HG03108 (cell line): ENCODE measurements at regions not wholly inside any gene's neighbourhood (a gene's known extent, or its start where the extent isn't known, plus 50 kb on each side); places are given as distances from the start of the nearest gene placed in this dataset.

Experiments
- ATAC-seq: cut with Tn5 transposase; IDR thresholded peaks from one replicate; pipeline ENCODE4 v1.9.1; 2021; ENCODE audit warnings: moderate library complexity; ENCODE audit not compliant: unreplicated experiment

GRCh38 chr11:128266893-128267292 lies 320.5 kb downstream of the ETS1 start:
- no peak for ATAC-seq

DNA sequence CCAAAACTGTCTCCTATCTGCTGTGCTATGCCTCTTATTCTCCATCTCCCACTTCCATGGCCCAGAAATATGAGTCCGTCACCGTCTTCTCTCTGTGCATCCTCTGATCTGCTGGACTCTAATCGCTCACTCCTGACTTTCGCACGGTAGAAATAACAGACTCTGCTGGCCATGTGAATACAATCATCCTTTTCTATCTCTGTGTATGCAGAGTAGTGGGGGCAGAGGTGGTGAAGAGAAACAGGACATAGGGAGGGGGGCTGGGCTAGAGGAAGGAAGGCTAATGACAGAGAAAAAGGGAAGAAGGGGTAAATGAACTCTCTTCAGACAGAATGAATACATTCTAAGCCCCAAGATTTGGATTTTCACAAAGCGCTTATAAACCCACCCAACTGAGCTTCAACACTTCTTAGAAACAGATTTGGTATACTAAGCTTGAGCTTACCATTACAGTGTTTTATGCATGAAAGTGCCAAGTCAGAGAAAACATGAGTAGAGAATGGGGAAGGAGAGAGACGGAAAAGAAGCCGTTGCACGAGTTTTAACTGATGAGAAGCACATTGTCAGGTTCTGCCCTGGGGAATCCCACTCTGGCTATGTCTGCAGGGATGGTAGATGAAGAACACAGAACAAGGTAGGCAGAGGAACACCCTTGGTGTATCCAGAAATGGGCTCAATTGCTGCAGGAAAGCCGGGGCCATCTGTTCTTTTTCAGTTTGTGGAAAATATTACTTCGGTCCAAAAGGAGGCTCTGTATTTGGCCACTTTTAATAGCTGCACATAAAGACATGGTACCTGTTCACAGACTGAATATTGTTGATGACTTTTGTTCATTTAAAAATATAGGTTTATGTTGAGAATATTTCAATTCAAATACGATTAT lies 324.7 kb downstream of the ETS1 start:
- ATAC-seq = no peak

DNA sequence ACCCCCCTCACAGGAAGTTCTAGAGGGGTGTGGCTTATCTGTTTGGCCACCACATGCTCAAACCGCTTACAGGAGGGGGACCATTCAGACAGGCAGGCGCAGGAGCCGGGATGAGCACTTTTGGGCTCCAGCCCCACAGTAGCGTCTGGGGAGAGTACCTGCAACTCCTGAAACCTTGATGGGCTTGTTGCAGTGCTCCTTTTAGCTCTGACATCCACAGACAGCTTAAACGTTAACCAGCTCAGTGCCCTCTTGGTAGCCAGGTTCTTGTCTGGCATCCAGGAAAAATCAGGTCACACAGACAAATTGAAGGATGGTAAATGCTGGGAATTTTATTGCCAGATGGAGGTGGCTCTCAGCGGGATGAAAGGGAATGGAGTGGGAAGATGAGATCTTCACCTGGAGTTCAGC lies 326.3 kb downstream of the ETS1 start:
- ATAC-seq = no peak

GRCh38 chr11:128260398-128260797 lies 327.0 kb downstream of the ETS1 start:
- ATAC-seq = no peak

- ATAC-seq = no peak
Measured at GRCh38 chr11:128259816-128260215, 327.5 kb downstream of the ETS1 start.

- no peak for ATAC-seq
Measured at GRCh38 chr11:128254941-128255340, 332.4 kb downstream of the ETS1 start.

DNA sequence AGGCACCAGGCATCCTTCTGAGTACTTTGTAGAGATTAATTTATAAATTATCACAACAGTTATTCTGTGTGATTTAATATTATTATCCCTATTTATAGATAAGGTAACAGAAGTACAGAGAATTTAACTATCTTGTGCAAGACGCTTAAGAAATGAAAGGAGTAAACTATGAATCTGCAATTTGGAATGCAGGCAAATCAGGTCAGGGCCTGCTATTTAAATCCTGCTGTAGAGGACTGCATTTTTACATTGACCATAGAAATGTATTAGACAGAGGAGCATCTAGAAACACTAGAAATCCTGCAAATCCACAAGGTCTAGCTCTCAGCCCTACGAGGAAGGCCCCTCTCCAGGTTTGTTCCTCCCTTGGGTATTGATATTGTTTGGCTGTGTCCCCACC lies 336.2 kb downstream of the ETS1 start:
- ATAC-seq = no peak

- ATAC-seq = no peak
Measured at GRCh38 chr11:128250482-128250881, 336.9 kb downstream of the ETS1 start.

DNA sequence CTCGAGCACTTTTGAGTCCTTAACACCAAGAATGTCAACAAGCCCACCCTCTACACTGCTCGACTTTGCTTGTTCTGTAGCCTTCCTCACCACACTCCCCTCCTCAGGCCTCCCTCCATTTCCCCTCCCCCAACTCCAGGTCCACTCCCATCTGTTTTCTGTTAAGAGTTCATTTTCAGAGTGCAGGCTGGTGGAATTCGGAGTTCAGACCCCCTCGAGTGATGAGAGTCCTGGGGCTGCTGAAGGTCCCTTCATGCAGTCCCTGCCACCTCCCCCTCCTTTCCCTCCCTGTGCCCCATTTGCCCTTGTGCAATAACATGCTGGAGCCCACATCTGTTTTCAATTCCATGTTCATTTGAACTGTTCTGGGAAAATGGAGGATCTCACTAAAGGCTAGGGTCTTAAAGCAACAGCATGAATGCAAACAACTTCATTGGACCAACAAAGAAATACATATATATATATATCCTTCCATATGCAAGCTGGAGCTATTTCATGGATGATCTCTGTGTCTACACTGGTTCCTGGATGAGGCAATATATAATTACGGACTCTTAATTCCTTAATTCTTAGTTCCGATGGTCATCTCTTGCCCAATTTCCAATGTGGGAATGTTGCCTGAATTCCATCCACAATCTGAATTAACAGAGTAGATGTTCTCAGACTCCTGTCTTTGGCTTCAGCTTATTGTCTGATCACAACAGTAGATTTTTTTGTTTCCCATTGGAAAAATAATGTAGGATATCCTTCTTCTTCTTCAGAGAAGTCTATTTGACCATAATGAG lies 340.4 kb downstream of the ETS1 start:
- ATAC-seq = no peak

DNA sequence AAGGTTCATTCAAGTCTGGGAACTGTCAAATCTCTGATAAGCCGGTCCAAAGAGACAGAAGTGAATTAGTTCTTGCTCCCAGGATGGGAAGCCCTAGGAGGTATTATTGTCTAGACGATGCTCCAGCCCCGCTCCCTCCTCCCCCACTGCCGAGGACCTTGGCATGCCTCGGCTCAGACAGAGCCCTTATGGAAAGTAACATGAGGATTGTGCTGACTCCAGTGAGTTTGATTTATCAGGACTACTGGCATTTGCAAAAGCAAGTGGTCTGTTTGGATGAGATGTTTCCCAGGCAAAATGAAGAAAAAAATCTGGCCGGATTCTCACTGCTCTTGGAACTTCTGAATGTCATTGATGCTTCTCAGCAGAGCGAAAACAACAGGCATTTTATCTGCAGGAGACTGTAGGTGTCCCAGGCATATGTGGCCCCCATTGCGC lies 341.0 kb downstream of the ETS1 start:
- no peak for ATAC-seq

GRCh38 chr11:128244871-128245270 lies 342.5 kb downstream of the ETS1 start:
- no peak for ATAC-seq

- no peak for ATAC-seq
Measured at GRCh38 chr11:128242451-128242850, 344.9 kb downstream of the ETS1 start.

- no peak for ATAC-seq
Measured at GRCh38 chr11:128240546-128240945, 346.8 kb downstream of the ETS1 start.

DNA sequence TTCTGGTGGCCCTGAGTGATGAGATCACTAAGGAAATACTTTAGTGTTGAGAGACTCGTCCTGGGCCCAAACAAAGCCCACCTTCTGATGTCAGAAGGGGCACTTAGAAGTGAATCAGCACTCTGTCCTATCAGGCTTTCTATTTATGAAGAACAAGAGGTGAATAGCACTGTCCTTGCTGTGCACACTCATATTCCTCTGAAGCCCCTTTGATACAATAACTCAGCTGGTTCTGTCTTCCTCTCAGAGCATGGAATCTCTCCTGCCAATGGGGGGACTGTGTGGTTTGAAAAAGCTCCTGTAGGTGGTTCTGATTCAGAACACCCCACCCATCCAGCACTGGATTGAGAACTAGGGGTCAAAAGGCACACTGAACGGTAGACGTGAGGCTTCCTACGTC lies 348.1 kb downstream of the ETS1 start:
- no peak for ATAC-seq

DNA sequence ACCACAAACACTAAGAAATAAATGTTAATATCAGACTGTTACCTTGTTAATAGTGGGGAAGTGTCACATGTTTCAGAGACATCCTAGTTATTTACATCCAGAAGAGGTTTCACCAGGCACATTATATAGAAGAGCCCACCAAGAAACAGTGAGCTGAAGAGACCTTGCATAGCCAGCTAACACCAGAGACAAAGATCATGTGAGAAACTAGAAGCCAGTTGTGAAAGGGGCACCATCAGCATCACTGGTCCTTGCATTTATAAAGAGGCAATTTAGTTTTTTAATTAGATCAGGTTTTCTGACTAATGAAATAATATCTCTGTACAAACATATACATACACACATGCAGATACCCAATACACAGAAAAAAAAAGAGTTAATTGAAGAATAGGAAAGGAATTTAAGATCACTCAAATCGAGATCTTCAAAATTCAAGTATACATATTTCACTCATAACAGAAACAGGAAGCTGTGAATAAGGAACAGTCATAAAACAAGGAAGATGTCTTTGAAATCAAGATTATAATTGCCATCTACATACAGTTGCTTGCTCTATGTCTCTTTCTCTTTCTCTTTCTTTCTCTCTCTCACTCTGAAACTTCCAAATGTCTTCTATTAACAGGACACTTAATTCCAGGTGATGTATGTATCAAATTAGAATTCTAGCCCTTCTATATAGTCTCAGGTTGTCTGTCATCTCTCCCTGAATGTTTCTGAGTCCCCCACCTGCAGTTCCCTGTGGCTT lies 348.7 kb downstream of the ETS1 start:
- no peak for ATAC-seq

DNA sequence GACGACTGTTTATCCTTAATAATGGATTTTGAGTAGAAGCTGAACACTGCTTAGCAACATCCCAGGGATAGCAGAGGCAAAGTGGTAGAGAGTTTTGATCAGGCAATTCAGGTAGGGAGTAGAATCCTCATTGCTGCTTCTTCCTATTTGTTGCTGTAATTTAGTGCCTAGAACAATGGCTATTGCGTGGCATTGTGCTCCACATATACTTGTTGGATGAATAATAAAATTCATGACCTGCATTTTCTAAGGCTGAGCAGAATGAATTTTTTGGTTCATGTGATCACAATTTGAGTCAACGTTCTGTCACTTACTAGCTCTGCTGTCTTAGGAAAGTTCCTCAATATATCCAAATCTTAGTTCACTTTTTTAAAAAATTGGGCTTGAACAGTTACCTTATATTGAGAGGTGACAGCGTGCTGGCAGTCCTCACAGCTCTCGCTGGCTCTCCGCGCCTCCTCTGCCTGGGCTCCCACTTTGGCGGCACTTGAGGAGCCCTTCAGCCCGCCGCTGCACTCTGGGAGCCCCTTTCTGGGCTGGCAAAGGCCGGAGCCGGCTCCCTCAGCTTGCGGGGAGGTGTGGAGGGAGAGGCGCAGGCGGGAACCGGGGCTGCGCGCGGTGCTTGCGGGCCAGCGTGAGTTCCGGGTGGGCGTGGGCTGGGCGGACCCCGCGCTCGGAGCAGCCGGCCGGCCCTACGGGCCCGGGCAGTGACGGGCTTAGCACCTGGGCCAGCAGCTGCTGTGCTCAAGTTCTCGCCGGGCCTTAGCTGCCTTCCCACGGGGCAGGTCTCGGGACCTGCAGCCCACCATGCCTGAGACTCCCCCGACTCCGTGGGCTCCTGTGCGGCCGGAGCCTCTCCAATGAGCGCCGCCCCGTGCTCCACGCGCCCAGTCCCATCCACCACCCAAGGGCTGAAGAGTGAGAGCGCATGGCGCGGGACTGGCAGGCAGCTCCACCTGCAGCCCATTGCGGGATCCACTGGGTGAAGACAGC lies 350.6 kb downstream of the ETS1 start:
- ATAC-seq = no peak

GRCh38 chr11:128235958-128236357 lies 351.4 kb downstream of the ETS1 start:
- no peak for ATAC-seq

DNA sequence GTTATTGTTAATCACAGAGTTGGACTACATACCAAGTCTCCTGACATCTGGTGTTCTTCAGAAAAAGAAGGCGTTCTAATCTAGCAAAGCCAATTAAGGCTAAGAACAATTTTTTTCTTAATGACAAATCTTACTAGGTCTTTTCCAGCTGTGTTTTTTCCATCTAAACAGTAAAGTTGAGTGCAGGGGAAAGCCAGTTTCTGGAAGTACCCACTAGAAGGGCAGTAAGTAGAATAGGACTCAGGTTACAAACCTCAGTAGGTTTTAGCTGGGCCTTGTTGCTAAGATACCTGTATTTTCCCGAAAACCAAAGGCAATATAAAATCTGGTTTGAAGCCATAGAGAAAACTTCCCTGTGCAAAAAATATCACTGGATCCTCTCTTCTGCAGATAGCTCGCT lies 351.9 kb downstream of the ETS1 start:
- no peak for ATAC-seq

GRCh38 chr11:128234143-128234542 lies 353.2 kb downstream of the ETS1 start:
- no peak for ATAC-seq

GRCh38 chr11:128232588-128232987 lies 354.8 kb downstream of the ETS1 start:
- no peak for ATAC-seq
